Cardiac muscle cell (in vitro differentiated cells and primary cell): ENCODE measurements at regions not wholly inside any gene's neighbourhood (a gene's known extent, or its start where the extent isn't known, plus 50 kb on each side); places are given as distances from the start of the nearest gene placed in this dataset.

ENCODE experiments used
- DNase-seq, 2 donors: peaks; one replicate each; pipeline versions ENCODE4 v3.0.0 to v3.0.0-alpha.2; 2010 to 2017; ENCODE audit warnings: low read depth in 1 of 2, low spot score in 1 of 2
- H3K27ac ChIP-seq: fragments of 200-600 bp; sonication (generic); 2 replicates; pipeline ENCODE4 v1.5.1; 2016
- H3K27me3 ChIP-seq: fragments of 200-600 bp; sonication (generic); 2 replicates; pipeline ENCODE4 v1.6.0; 2016; ENCODE audit warnings: control low read depth
- H3K36me3 ChIP-seq: fragments of 200-600 bp; sonication (generic); 2 replicates; pipeline ENCODE4 v1.5.1; 2016; ENCODE audit warnings: control low read depth
- H3K4me1 ChIP-seq: fragments of 200-600 bp; sonication (generic); 2 replicates; pipeline ENCODE4 v1.8.1; 2017; ENCODE audit warnings: low read depth, mild to moderate bottlenecking, mixed run types
- H3K4me3 ChIP-seq: fragments of 200-600 bp; sonication (generic); 2 replicates; pipeline ENCODE4 v1.5.1; 2016; ENCODE audit warnings: mild to moderate bottlenecking
- H3K9me3 ChIP-seq: fragments of 200-600 bp; sonication (generic); 2 replicates; pipeline ENCODE4 v1.5.1; 2017; ENCODE audit warnings: low read depth, mild to moderate bottlenecking, control low read depth
- TF ChIP-seq, protein P1 (sequence below): IDR thresholded peaks from 2 replicates; pipeline ENCODE4 v1.5.1; 2012; ENCODE audit warnings: low read depth, mild to moderate bottlenecking, low read length

DNA sequence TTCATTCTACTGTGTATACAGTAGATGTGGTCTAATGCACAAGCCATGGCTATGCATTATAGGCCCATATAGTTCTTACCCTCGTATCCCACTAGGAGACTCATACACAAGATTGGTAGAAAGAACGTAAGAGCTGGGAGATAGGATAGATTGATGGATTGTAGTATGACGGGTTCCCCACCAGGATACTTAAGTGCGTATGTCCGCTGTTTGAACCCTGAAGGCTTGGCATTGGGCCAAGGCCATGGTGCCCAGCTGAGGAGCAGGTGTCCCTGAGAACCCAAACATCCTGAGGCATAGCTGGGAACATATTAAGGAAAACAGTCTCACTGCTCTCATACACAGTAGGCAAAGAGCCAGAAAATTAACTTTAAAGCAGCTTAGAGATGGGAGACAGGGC lies 617.5 kb upstream of the KLF12 start:
- TF ChIP-seq, protein P1, sequence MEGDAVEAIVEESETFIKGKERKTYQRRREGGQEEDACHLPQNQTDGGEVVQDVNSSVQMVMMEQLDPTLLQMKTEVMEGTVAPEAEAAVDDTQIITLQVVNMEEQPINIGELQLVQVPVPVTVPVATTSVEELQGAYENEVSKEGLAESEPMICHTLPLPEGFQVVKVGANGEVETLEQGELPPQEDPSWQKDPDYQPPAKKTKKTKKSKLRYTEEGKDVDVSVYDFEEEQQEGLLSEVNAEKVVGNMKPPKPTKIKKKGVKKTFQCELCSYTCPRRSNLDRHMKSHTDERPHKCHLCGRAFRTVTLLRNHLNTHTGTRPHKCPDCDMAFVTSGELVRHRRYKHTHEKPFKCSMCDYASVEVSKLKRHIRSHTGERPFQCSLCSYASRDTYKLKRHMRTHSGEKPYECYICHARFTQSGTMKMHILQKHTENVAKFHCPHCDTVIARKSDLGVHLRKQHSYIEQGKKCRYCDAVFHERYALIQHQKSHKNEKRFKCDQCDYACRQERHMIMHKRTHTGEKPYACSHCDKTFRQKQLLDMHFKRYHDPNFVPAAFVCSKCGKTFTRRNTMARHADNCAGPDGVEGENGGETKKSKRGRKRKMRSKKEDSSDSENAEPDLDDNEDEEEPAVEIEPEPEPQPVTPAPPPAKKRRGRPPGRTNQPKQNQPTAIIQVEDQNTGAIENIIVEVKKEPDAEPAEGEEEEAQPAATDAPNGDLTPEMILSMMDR = no peak
- Histone ChIP-seq H3K27me3 (no peaks in the 10 kb centered on the region), H3K4me3 (no peak overlapping the region), H3K36me3 (no peaks in the 10 kb centered on the region), H3K27ac (no peak overlapping the region), H3K4me1 (no peaks in the 10 kb centered on the region), H3K9me3 (no peaks in the 10 kb centered on the region)
- DNase-seq = no peak

DNA sequence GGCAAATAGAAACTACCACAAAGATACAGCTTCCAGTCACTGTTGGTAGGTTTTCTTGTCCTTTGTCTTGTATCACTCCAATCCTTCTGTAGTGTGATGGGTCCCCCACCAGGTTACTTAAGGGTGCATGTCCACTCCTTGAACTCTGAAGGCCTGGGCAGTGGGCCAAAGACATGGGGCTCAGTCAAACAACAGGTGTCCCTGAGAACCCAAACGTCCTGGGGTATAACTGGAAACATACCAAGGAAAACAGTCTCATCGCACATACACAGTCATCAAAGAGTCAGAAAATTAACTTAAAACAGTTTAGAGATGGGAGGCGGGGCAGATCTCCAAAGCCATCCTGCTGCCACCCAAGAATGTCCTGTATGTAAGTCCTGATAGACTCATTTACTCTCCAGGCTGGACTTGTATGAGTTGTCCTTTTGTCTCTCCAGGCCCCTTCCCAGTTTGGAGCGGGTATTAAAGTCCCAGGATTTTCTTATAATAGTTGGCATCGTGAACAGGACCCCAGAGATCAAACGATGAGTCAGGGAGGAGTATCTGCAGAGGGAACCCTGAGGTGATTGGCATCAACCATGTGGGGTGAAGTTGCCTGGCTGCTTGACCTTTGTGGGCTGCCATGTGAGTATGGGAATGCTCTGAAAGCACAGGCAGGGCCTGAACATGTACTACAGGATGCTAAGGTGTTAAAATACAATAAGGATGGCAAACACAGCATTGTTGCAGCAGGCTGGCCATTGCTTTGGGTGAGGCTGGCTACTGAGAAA lies 613.2 kb upstream of the KLF12 start:
- Histone ChIP-seq H3K27me3 (no peaks in the 10 kb centered on the region), H3K4me3 (no peak overlapping the region), H3K4me1 (no peaks in the 10 kb centered on the region), H3K27ac (no peak overlapping the region), H3K9me3 (no peaks in the 10 kb centered on the region), H3K36me3 (no peaks in the 10 kb centered on the region)
- DNase-seq = no peak
- TF ChIP-seq, protein P1 = no peak

DNA sequence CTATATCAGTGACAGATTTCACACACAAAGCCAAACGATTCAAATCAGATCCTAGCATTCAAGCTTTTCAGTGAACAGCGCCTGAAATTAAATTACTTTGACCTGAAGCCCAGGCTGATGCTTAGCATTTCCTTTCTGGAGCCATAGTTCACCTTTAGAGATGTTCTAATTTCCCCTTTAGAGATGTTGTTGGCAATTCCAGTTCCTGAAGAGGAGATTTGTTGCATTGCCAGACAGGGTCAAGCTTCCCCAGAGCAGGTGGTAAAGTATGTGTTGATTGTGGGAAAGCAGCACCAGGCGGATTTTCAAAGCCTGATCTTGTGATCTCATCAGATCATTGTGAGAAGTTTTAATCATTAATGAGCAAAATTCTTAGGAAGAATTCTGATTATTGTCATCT lies 609.8 kb upstream of the KLF12 start:
- Histone ChIP-seq H3K36me3 (no peaks in the 10 kb centered on the region), H3K9me3 (no peaks in the 10 kb centered on the region), H3K4me1 (no peaks in the 10 kb centered on the region), H3K27me3 (no peaks in the 10 kb centered on the region), H3K27ac (no peak overlapping the region), H3K4me3 (no peak overlapping the region)
- TF ChIP-seq, protein P1 = no peak
- DNase-seq = no peak

DNA sequence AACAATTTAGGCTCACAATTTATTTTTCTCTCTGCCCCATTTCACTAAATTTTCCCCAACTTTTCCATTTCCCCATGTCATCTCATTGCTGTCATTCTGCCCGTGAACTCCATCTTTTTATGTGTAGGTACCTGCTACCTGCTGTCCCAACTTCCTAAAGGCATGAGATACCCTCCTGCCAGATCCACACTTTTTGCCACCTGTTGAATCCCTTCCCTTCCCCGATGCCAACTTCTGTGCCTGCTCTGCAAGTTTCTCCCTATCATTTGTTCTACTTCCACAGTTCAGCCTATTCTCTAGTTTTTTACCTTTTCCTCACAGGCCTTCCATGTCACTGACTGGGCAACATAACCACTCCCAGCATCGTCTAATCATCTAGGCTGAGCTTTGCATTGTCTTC lies 607.5 kb upstream of the KLF12 start:
- TF ChIP-seq, protein P1 = no peak
- Histone ChIP-seq H3K36me3 (no peaks in the 10 kb centered on the region), H3K27ac (no peak overlapping the region), H3K4me3 (no peak overlapping the region), H3K9me3 (no peaks in the 10 kb centered on the region), H3K4me1 (no peaks in the 10 kb centered on the region), H3K27me3 (no peaks in the 10 kb centered on the region)
- no peak for DNase-seq

DNA sequence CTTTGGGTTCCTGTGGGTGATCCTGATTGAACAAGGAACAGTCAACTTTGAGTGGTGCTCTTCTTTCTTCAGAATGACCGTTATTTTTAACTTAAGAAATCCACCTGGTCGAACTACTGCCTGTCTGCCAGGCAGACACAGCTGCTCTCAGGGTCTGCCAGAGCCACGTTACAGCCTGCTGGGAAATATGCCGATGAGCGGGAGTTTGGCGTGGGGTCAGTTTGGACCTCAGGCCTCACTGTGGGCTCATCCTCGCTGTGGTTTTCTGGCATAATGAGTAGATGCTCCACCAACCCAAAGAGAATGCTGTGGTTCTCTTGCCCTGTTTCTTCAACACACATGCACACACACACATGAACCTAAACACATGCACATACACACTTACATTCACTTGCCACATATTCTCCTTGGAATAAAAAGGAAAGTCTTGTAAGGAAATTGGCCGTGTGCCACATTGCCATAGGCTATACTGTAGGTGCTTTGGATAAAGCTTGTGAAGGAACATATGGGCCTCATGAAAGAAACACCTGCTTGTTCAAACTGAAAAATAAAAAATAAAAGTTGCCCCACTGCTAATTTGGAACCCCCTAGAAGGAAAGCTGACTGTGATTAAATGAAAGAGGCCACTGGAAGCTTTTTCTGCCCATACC lies 598.7 kb upstream of the KLF12 start:
- peak in 1 of 2 donors; percentile 2 for DNase-seq
- H3K4me3 ChIP-seq = no peak overlapping the region
- H3K36me3 ChIP-seq = no peaks in the 10 kb centered on the region
- H3K27me3 ChIP-seq = no peaks in the 10 kb centered on the region
- H3K27ac ChIP-seq = no peak overlapping the region
- TF ChIP-seq, protein P1 = no peak
- H3K4me1 ChIP-seq = no peaks in the 10 kb centered on the region
- no peaks in the 10 kb centered on the region for H3K9me3 ChIP-seq
